ENCODE measurements at regions not wholly inside any gene's neighbourhood (a gene's known extent, or its start where the extent isn't known, plus 50 kb on each side); places are given as distances from the start of the nearest gene placed in this dataset.
"Not testable (repeated sequence)": the region's sequence is repeated elsewhere in the genome, so short reads cannot be mapped to it uniquely, and the experiment has no call there.

DNA sequence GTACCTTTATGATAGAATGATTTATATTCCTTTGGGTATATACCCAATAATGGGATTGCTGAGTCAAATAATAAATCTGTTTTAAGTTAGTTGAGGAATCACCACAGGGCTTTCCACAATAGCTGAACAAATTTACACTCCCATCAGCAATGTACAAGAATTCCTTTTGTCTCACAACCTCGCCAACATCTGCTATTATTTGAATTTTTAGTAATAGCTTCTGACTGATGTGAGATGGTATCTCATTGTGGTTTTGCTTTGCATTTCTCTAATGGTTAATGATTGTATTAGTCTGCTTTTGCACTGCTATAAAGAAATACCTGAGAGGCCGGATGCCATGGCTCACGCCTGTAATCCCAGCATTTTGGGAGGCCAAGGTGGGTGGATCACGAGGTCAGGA, 1387.6 kb upstream of the ACVR2A start:
- no peaks in the 10 kb centered on the region for H3K27me3 Mint-ChIP-seq
- H3K27ac Mint-ChIP-seq: no peak overlapping the region

DNA sequence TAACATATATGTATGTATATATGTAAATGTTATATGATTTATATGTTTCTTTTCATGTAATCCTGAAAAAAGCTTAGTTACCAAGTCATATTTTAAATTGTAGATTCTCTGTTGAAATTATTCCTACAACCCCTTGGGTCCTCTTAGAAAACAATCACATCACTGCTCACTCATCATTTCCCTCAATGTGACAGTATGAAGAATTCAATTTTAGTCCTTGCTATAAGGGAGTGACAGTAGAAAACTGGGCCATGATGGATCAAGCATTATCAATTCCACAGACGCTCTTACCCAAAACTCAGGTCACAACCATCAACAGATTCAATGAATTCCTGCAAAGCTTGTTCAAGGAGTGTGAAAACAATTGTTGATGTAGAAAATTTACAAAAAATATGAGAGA, 1389.5 kb upstream of the ACVR2A start:
- no peaks in the 10 kb centered on the region for H3K36me3 Mint-ChIP-seq
- H3K4me1 Mint-ChIP-seq: no peaks in the 10 kb centered on the region
- no peak overlapping the region for H3K27ac Mint-ChIP-seq
- H3K4me3 Mint-ChIP-seq: no peak overlapping the region
- H3K27me3 Mint-ChIP-seq: no peaks in the 10 kb centered on the region
- H3K9me3 Mint-ChIP-seq: peaks cover 1% of the 10 kb centered on the region

More for the DNA sequence above, 1387.6 kb upstream of the ACVR2A start:
- Mint-ChIP-seq H3K36me3 (no peaks in the 10 kb centered on the region), H3K9me3 (peaks cover 10% of the 10 kb centered on the region), H3K4me3 (no peak overlapping the region), H3K4me1 (no peaks in the 10 kb centered on the region)

DNA sequence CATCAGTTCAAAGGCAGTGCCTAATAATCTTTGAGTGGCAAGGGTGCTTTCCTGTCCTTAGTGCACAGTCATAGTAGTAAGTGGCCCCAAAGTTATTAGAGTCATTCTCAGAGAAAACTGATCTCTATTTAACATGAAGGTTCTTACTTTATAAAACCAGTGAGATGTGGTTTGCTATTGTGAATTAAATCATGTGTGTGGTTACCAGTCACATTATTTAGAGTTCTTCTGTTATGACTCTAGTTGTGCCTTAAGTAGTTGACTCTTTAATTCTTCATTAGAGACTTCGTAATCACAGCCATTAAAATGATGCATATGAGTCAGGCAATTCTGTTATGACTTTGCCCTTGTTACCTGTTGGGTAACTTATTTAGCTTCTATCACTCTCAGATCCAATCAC, 1392.9 kb upstream of the ACVR2A start:
- Mint-ChIP-seq H3K9me3 (peaks cover 2% of the 10 kb centered on the region), H3K4me1 (no peaks in the 10 kb centered on the region), H3K27ac (no peak overlapping the region), H3K4me3 (no peak overlapping the region), H3K36me3 (no peaks in the 10 kb centered on the region), H3K27me3 (no peaks in the 10 kb centered on the region)

DNA sequence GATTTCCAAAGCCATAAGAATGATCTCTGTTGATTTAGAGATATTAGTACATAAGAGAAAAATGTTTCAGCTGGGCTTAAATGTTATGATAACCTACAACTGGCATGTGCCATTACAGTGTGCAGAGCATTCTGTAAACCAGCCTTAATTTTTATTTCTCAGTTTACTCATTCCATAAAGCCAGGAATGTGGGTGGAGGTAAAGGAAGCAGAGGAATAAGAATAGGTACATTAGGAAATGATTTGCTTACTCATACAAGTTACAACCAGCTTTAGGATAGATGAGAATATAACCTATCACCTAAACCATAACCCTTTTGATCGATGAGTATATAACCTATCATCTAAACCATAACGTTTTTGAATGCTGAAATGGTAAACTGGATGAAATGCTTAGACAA, 1394.7 kb upstream of the ACVR2A start:
- Mint-ChIP-seq H3K27ac (no peak overlapping the region), H3K4me1 (no peaks in the 10 kb centered on the region), H3K27me3 (no peaks in the 10 kb centered on the region), H3K36me3 (no peaks in the 10 kb centered on the region), H3K4me3 (no peak overlapping the region), H3K9me3 (peaks cover 5% of the 10 kb centered on the region)

DNA sequence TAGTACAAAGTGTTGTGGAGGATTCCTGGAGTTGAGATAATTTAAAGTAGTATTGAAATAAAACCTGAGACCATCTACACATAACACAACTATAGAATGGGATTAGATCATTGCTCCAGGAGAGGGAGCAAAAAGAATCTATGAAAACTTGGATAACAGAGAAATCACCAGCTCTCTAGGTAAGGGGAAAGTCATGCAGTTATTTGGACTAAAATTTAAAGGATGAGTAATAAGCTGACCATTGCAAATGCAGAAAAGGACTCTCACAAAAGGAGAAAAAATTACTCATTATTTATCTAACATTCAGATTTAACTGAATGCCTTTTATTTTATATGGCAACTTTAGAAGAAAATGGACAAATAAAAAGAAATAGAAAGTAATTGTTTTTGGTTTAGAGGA, 1399.8 kb upstream of the ACVR2A start:
- Mint-ChIP-seq H3K36me3 (no peaks in the 10 kb centered on the region), H3K9me3 (peaks cover 5% of the 10 kb centered on the region), H3K27me3 (no peaks in the 10 kb centered on the region), H3K4me1 (no peaks in the 10 kb centered on the region), H3K4me3 (no peak overlapping the region), H3K27ac (no peak overlapping the region)

DNA sequence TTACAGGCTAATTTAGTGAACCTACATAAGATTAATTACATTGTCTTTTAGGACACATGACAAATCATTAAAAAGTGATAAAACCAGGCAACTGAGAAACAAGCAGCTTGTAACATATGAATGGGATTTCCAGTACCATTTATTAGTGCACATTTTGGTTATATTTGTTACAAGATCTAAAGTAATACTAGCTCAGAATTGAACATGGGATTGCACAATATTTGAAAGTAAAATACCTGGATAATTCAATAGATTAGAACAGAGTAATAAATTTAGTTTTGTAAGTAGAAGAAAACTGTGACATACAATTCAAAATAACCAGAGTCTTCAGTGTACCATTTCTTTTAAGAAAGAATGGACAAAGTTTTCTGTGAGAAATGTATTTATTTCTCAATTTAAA, 1400.7 kb upstream of the ACVR2A start:
- Mint-ChIP-seq H3K4me1 (no peaks in the 10 kb centered on the region), H3K9me3 (peaks cover 5% of the 10 kb centered on the region), H3K27me3 (no peaks in the 10 kb centered on the region), H3K27ac (no peak overlapping the region), H3K36me3 (no peaks in the 10 kb centered on the region), H3K4me3 (no peak overlapping the region)

DNA sequence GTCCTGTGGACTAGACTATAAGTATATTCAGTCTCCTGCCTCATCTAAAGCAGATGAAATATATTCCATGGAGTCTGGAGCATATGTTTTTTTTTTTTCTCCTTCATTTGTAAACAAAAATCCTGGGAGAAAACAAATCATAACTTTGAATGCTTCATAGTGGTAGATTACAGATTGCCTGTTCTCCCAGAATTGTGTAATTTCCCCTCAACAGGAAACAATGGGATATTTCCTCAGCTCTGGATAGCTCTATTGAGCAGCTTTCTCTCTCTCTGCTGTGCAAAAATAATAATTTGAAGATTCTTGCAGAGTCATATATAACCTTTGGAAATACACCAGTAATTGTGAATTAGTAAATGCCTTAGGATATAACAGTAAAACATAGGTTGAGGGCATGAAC, 1406.6 kb upstream of the ACVR2A start:
- Mint-ChIP-seq H3K27ac (no peak overlapping the region), H3K36me3 (no peaks in the 10 kb centered on the region)

DNA sequence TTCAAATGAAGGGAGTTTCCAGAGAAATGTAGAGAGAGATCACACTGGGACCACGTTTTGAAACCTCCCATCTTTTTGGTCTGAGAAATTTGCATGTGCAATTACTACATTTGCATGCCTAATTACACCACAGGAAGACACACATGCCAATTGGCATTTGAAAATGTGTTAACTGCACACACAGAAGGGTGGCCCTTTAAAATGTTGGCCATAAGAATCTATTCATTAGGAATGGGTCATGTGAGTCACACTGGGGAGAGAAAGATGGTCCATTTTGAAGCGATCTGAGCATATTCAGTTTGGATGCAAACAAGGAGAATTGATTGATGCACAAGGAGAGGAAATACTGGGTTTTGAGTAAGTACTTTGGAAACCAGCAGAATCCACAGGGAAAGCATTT, 1407.1 kb upstream of the ACVR2A start:
- no peak overlapping the region for H3K4me3 Mint-ChIP-seq
- H3K36me3 Mint-ChIP-seq: no peaks in the 10 kb centered on the region
- no peaks in the 10 kb centered on the region for H3K27me3 Mint-ChIP-seq
- no peak overlapping the region for H3K27ac Mint-ChIP-seq
- peaks cover 4% of the 10 kb centered on the region for H3K9me3 Mint-ChIP-seq
- H3K4me1 Mint-ChIP-seq: no peaks in the 10 kb centered on the region

More for the DNA sequence above, 1406.6 kb upstream of the ACVR2A start:
- Mint-ChIP-seq H3K9me3 (peaks cover 4% of the 10 kb centered on the region), H3K4me3 (no peak overlapping the region), H3K27me3 (no peaks in the 10 kb centered on the region), H3K4me1 (no peaks in the 10 kb centered on the region)

DNA sequence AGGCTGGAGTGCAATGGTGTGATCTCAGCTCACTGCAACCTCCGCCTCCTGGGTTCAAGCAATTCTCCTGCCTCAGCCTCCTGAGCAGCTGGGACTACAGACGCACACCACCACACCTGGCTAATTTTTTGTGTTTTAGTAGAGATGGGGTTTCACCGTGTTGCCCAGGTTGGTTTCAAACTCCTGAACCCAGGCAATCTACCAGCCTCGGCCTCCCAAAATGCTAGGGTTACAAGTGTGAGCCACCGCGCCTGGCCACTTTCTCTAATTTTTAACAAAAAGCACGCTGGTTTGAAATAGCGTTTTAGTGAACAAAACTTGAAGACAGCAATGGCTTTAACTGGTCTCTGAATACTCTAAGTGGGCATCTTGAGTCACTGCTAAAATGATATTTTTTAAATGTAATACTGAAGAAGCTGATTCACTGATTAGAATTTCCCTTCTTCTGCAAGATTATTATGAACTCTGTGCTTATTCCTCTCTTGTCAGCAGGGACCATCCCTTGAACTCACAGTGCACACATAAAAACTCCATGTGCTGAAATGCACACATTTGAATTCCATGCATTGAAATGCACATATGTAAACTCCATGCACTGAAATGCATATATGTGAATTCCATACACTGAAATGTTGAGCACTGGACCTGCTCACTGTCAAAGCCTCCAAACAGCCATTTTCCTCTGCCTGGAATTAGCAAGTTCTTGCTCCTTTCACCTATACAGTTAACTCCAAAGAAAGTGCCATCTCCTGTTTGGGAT, 1411.5 kb upstream of the ACVR2A start:
- peaks cover 4% of the 10 kb centered on the region for H3K9me3 Mint-ChIP-seq
- no peak overlapping the region for H3K4me3 Mint-ChIP-seq
- no peaks in the 10 kb centered on the region for H3K36me3 Mint-ChIP-seq
- no peaks in the 10 kb centered on the region for H3K4me1 Mint-ChIP-seq
- H3K27ac Mint-ChIP-seq: no peak overlapping the region
- no peaks in the 10 kb centered on the region for H3K27me3 Mint-ChIP-seq

DNA sequence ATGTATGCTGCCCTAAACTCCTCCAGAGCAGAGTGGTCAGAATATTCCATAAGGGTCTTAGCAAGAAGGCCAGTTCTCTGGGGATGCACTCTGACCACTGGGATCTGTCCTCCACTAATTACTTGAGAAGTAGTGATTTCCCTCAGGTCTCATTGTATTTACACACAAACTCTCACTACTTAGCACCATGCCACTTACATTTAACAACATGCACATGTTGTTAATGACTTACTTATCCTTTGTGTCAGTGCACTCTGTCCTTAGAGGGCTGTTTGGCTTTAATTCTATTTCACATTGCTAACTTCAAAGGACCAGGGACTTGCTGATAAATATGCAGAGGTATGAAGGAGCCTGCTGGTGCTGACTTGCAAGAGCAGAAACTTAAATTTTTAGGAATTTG, 1415.5 kb upstream of the ACVR2A start:
- Mint-ChIP-seq H3K4me3 (no peak overlapping the region), H3K4me1 (no peaks in the 10 kb centered on the region), H3K27ac (no peak overlapping the region), H3K9me3 (no peaks in the 10 kb centered on the region), H3K36me3 (no peaks in the 10 kb centered on the region), H3K27me3 (no peaks in the 10 kb centered on the region)

DNA sequence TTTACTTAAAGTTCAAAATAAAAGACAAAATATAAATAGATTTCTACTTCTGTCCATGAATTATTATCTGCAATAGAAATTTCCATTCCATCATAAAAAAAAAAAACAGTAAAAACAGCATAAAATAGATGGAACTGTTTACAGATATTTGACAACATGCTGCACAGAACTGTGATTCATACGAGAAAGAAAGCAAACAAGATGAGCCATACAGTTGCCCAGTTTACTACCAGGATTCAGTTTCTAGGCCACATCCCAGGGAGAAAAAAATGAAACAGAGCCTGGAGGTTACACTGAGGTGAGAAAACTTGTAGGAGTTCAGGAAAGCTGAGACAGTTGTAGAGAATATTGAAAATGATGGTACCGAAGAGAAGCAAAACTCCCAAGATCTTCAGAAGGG, 1426.9 kb upstream of the ACVR2A start:
- no peaks in the 10 kb centered on the region for H3K4me1 Mint-ChIP-seq
- H3K36me3 Mint-ChIP-seq: no peaks in the 10 kb centered on the region
- no peaks in the 10 kb centered on the region for H3K9me3 Mint-ChIP-seq
- no peaks in the 10 kb centered on the region for H3K27me3 Mint-ChIP-seq
- no peak overlapping the region for H3K4me3 Mint-ChIP-seq
- H3K27ac Mint-ChIP-seq: no peak overlapping the region

DNA sequence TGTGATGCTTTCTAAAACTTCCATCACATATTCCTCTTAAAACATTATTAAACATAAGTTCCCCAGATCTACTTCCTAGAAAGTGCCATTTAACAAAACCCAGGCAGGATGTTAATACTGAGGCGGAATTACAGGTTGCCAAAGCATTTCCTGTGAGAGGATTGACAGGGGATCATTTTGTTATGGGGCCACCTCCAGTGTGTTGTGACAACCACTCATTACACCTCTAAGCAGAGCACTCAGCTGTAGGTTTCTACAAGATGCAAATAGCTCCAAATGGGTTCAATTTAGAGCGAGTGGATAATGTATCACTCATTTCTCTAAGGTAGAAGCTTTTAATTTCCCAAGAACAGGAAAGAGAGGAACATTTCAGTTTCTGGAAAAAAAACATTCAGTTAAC, 1429.5 kb upstream of the ACVR2A start:
- Mint-ChIP-seq H3K27ac (no peak overlapping the region), H3K4me3 (no peak overlapping the region), H3K4me1 (no peaks in the 10 kb centered on the region), H3K9me3 (no peaks in the 10 kb centered on the region), H3K27me3 (no peaks in the 10 kb centered on the region), H3K36me3 (no peaks in the 10 kb centered on the region)

DNA sequence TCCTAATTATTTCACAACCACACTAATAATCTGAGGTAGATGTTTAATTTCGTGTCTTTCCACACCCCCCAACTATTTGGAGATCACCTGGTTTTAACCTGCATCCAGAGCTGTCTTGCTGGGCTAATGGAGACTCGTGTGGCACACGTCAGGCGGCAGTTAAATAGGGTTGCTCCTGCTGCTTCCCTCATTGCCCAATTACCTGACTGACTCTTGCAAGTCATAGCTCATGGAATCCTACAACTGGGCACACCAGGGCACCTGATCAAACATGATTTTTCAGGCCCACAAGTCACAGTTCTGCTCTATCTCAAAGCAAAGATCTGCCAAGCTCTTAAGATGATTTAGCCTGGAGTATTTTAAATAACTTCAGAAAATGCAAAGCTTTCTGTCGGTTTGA, 1430.4 kb upstream of the ACVR2A start:
- Mint-ChIP-seq H3K4me1 (no peaks in the 10 kb centered on the region), H3K27me3 (no peaks in the 10 kb centered on the region), H3K27ac (no peak overlapping the region), H3K4me3 (no peak overlapping the region), H3K9me3 (no peaks in the 10 kb centered on the region), H3K36me3 (no peaks in the 10 kb centered on the region)

DNA sequence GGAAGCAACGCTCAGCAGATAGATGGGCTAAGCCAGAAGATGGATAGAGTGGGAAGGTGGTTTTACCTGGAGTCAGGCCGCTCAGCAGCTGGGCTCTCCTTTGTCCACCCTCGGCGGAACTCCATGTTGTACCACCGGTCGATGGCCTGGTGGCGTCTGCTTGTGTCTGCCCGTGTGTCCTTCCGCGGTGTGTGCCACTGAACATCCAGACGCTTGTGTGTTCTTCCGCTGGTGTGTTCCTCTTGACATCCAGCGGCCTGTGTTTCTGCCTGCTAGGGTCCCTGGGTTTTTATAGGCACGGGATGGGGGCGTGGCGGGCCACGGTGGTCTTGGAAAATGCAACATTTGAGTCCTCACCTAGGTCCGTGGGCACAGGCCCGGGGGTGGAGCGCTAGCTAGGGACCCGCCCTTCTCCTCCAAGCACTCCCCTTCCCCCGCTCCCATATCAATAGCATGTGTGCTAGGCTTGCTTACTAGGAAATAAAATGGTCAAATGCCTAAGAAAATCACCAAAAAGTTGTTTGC, 1431.7 kb upstream of the ACVR2A start:
- no peaks in the 10 kb centered on the region for H3K4me1 Mint-ChIP-seq
- H3K4me3 Mint-ChIP-seq: no peak overlapping the region
- H3K36me3 Mint-ChIP-seq: no peaks in the 10 kb centered on the region
- H3K9me3 Mint-ChIP-seq: no peaks in the 10 kb centered on the region
- H3K27ac Mint-ChIP-seq: no peak overlapping the region
- H3K27me3 Mint-ChIP-seq: no peaks in the 10 kb centered on the region

DNA sequence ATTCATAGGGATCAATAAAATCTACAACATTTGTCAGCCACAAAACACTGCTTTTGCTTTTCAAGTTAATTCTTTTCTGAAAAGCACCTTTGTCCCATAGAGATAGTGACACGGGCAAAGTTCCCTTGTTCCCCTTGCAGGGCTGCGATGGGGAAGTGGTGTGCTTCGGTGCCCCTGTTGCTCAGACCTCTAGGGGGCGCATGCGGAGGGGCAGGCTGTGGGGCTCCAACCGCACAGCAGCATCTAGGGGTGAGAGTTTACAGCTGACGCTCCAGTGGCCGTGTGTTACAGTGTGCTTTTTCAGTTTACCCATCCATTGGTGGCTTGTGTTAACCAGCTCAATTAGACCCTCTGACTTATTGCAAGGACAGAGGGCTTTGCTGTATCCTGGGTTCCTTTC, 1432.2 kb upstream of the ACVR2A start:
- no peaks in the 10 kb centered on the region for H3K9me3 Mint-ChIP-seq
- H3K4me1 Mint-ChIP-seq: no peaks in the 10 kb centered on the region
- H3K36me3 Mint-ChIP-seq: no peaks in the 10 kb centered on the region

DNA sequence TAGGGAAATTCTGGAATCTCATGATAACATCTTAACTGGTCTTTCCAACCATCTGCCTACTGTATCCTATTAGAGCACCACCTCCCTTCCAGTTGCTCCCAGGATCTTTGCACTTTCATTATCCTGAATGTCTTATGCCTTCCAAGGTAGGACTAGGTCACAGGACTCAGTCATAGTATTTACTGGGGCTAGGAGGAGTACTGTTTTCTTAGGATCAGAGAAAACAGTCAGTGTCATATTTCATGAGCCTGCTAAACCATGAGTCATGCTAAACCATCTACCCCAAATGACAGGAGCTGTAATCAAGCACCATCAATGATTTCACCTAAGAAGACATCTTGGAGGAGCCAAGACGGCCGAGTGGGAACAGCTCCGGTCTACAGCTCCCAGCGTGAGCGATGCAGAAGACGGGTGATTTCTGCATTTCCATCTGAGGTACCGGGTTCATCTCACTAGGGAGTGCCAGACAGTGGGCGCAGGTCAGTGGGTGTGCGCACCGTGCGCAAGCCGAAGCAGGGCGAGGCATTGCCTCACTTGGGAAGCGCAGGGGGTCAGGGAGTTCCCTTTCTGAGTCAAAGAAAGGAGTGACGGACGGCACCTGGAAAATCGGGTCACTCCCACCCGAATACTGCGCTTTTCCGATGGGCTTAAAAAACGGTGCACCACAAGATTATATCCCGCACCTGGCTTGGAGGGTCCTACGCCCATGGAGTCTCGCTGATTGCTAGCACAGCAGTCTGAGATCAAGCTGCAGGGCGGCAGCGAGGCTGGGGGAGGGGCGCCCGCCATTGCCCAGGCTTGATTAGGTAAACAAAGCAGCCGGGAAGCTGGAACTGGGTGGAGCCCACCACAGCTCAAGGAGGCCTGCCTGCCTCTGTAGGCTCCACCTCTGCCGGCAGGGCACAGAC, 1439.2 kb upstream of the ACVR2A start:
- H3K4me1 Mint-ChIP-seq, H3K27ac Mint-ChIP-seq, H3K27me3 Mint-ChIP-seq, H3K9me3 Mint-ChIP-seq, H3K36me3 Mint-ChIP-seq, H3K4me3 Mint-ChIP-seq: not testable (repeated sequence)

More for the DNA sequence above, 1432.2 kb upstream of the ACVR2A start:
- Mint-ChIP-seq H3K27ac (no peak overlapping the region), H3K27me3 (no peaks in the 10 kb centered on the region), H3K4me3 (no peak overlapping the region)

Measured in activated naive CD4-positive, alpha-beta T cell treated with anti-CD3 and anti-CD28 coated beads, Interleukin-2, amount 50 U/mL, for 24 hours (primary cell).